K562 (cell line): ENCODE measurements at regions not wholly inside any gene's neighbourhood (a gene's known extent, or its start where the extent isn't known, plus 50 kb on each side); places are given as distances from the start of the nearest gene placed in this dataset.

Experiments used
- ATAC-seq: fragments of 200-7000 bp; cut with Tn5 transposase; 3 replicates; pipeline ENCODE4 v1.9.1; 2020; ENCODE audit warnings: moderate library complexity
- BruUV-seq: library from RNA; stranded (reverse); fragments of 400-500 nt; replicated peaks from 2 replicates; lab custom pipeline; 2021; lab: Mats Ljungman, UMichigan
- CTCF ChIA-PET: fragments of 300-600 bp; formaldehyde crosslinking; extraction: SDS; loops from one replicate; lab custom pipeline; 2021; ENCODE audit warnings: low intra/inter-chr PET ratio; lab: Yijun Ruan, JAX
- POLR2A ChIA-PET: fragments of 300-600, 350-650 bp; sonication (Branson Sonifier 250); formaldehyde crosslinking; extraction: SDS; loops from one replicate; lab custom pipeline; 2021; ENCODE audit warnings: antibody characterized with exemption, inconsistent platforms; lab: Yijun Ruan, JAX
- DNase-seq, 4 experiments: peaks; one replicate each; pipeline versions ENCODE4 v3.0.0 to v3.0.0-alpha.2; 2011 to 2018; ENCODE audit warnings: low spot score in 3 of 4, mixed read lengths in 3 of 4; ENCODE audit errors: extremely low read depth in 1 of 4
- FAIRE-seq: peaks from 2 replicates; lab custom pipeline; 2011; peaks lifted over from hg19 to GRCh38; lab: Jason Lieb, UNC
- H2AFZ ChIP-seq: 2 replicates; pipeline ENCODE4 v1.6.0; 2011; ENCODE audit warnings: low read depth, low read length, control low read depth, inconsistent platforms
- H3K27ac ChIP-seq: fragments of 200-600 bp; 3 replicates; pipeline ENCODE4 v1.8.0; 2011; ENCODE audit warnings: low read depth, mild to moderate bottlenecking, control low read depth, inconsistent platforms, low read length, moderate library complexity, mixed read lengths; ENCODE audit errors: extremely low read depth
- H3K27me3 ChIP-seq, 2 experiments: fragments of 300-600 bp in 1 of 2; 2 replicates in 1 of 2; 3 replicates in 1 of 2; pipeline versions ENCODE4 v1.6.0 to v1.8.0; 2011; ENCODE audit warnings: inconsistent platforms in 2 of 2, low read length in 2 of 2, mild to moderate bottlenecking in 1 of 2, mixed read lengths in 1 of 2, moderate library complexity in 1 of 2; ENCODE audit not compliant: control insufficient read depth in 2 of 2, insufficient read depth in 2 of 2
- H3K36me3 ChIP-seq: fragments of 300-600 bp; 3 replicates; pipeline ENCODE4 v1.8.0; 2011; ENCODE audit warnings: mild to moderate bottlenecking, low read length, inconsistent platforms; ENCODE audit not compliant: control insufficient read depth, insufficient read depth
- H3K4me1 ChIP-seq, 2 experiments: fragments of 200-600 bp in 1 of 2; replicated peaks in 1 of 2; 2 replicates in 1 of 2; 3 replicates in 1 of 2; pipeline versions ENCODE4 v1.5.1 to v1.8.0; 2011; ENCODE audit warnings: inconsistent platforms in 2 of 2, low read length in 2 of 2, mild to moderate bottlenecking in 1 of 2, mixed read lengths in 1 of 2, moderate library complexity in 1 of 2; ENCODE audit not compliant: control insufficient read depth in 2 of 2, insufficient read depth in 2 of 2
- H3K4me2 ChIP-seq: 2 replicates; pipeline ENCODE4 v1.6.1; 2011; ENCODE audit warnings: low read length, control low read depth, inconsistent platforms, mixed read lengths; ENCODE audit not compliant: insufficient read depth
- H3K4me3 ChIP-seq: fragments of 200-600 bp; sonication (generic), shearing (Covaris generic); 2 replicates; pipeline ENCODE4 v1.5.1; 2016; ENCODE audit warnings: control low read depth, inconsistent platforms
- H3K79me2 ChIP-seq: fragments of 200-600 bp; 3 replicates; pipeline ENCODE4 v1.8.0; 2011; ENCODE audit warnings: low read length, inconsistent platforms; ENCODE audit not compliant: control insufficient read depth, insufficient read depth
- H3K9ac ChIP-seq, 2 experiments: 2 replicates each; pipeline versions ENCODE4 v1.6.0 to v1.6.1; 2011; ENCODE audit warnings: low read depth in 2 of 2, low read length in 2 of 2, control low read depth in 1 of 2, inconsistent platforms in 1 of 2, mild to moderate bottlenecking in 1 of 2, mixed read lengths in 1 of 2; ENCODE audit not compliant: insufficient read depth in 1 of 2
- H3K9me1 ChIP-seq: one replicate; pipeline ENCODE4 v1.6.0; 2011; ENCODE audit warnings: inconsistent platforms, mild to moderate bottlenecking, low read length, moderate library complexity; ENCODE audit not compliant: control insufficient read depth, insufficient read depth
- H3K9me3 ChIP-seq: replicated peaks from 2 replicates; pipeline ENCODE4 v1.5.1; 2011; ENCODE audit warnings: low read depth, low read length, inconsistent platforms; ENCODE audit not compliant: control insufficient read depth, insufficient read depth
- H4K20me1 ChIP-seq: replicated peaks from 2 replicates; pipeline ENCODE4 v1.6.1; 2011; ENCODE audit warnings: low read length, inconsistent platforms, mixed read lengths; ENCODE audit not compliant: control insufficient read depth, insufficient read depth
- ADNP ChIP-seq: fragments of 200-800 bp; sonication (Bioruptor generic); IDR thresholded peaks from 2 replicates; pipeline ENCODE4 v1.6.1; 2016; ENCODE audit warnings: missing genetic modification characterization, missing compliant biosample characterization
- IFI16 ChIP-seq: fragments of 250-450 bp; sonication (Bioruptor Pico); IDR thresholded peaks from 2 replicates; pipeline ENCODE4 v2.1.2; 2022; ENCODE audit warnings: mild to moderate bottlenecking, inconsistent platforms
- LARP7 ChIP-seq: fragments of 450-650 bp; IDR thresholded peaks from 2 replicates; pipeline ENCODE4 v1.6.1; 2016
- SAFB2 ChIP-seq: fragments of 200-400 bp; formaldehyde crosslinking; IDR thresholded peaks from 2 replicates; pipeline ENCODE4 v1.6.1; 2018; ENCODE audit warnings: borderline replicate concordance, low read length, low read depth, moderate library complexity; ENCODE audit not compliant: severe bottlenecking
- U2AF2 ChIP-seq: fragments of 200-400 bp; formaldehyde crosslinking; optimal IDR thresholded peaks from 2 replicates; pipeline ENCODE3; 2017; ENCODE audit warnings: low read depth, mild to moderate bottlenecking, low read length
- ZBTB8A ChIP-seq: fragments of 450-650 bp; IDR thresholded peaks from 2 replicates; pipeline ENCODE4 v1.6.1; 2018; ENCODE audit warnings: mild to moderate bottlenecking, moderate library complexity; ENCODE audit not compliant: partially characterized antibody
- ZFP1 ChIP-seq: fragments of 450-650 bp; formaldehyde crosslinking; IDR thresholded peaks from 2 replicates; pipeline ENCODE4 v1.4.0; 2020; ENCODE audit warnings: mild to moderate bottlenecking, mixed read lengths
- ZFX ChIP-seq: sonication (generic); formaldehyde crosslinking; IDR thresholded peaks from 2 replicates; pipeline ENCODE4 v1.8.0; 2022; ENCODE audit warnings: mild to moderate bottlenecking, missing genetic modification reagents, moderate library complexity
- ZNF165 ChIP-seq: fragments of 250-450 bp; sonication (Bioruptor Pico); IDR thresholded peaks from 2 replicates; pipeline ENCODE4 v1.4.0; 2020; ENCODE audit warnings: borderline replicate concordance
- ZNF444 ChIP-seq: fragments of 250-450 bp; sonication (Bioruptor Pico); IDR thresholded peaks from 2 replicates; pipeline ENCODE4 v1.4.0; 2020; ENCODE audit warnings: mild to moderate bottlenecking, moderate library complexity
- ZNF780A ChIP-seq: fragments of 250-450 bp; sonication (Bioruptor Pico); IDR thresholded peaks from 2 replicates; pipeline ENCODE4 v1.5.0; 2021; ENCODE audit warnings: mild to moderate bottlenecking
- WGBS: fragments of 100-300 bp; shearing (Covaris generic); methylation state at CpG from one replicate; pipeline ENCODE4 v1.1.6; 2016; ENCODE audit warnings: low coverage, mixed read lengths; ENCODE audit not compliant: insufficient coverage; ENCODE audit errors: missing lambda C conversion rate; 5-methylcytosine and 5-hydroxymethylcytosine counted together
- in situ Hi-C: fragments of 300-500 bp; cut with MboI; formaldehyde crosslinking; loops from 4 replicates; pipeline ENCODE4 v1.15.0; 2018; ENCODE audit warnings: inconsistent platforms, mixed read lengths
- intact Hi-C: fragments of 100-400 bp; cut with micrococcal nuclease; formaldehyde crosslinking; loops from 2 replicates; pipeline ENCODE4 v1.14.2; 2022
- TF ChIP-seq, protein P1 (sequence below): IDR thresholded peaks from 2 replicates; pipeline ENCODE4 v1.6.1; 2011; ENCODE audit warnings: borderline replicate concordance, low read depth, mild to moderate bottlenecking, moderate library complexity, low read length; ENCODE audit not compliant: insufficient read depth, poor library complexity, severe bottlenecking
- TF ChIP-seq, protein P2 (sequence below): IDR thresholded peaks from 3 replicates; pipeline ENCODE4 v1.6.1; 2011; ENCODE audit warnings: borderline replicate concordance, mild to moderate bottlenecking; ENCODE audit not compliant: insufficient read length, insufficient read depth
- TF ChIP-seq, protein P3 (sequence below): IDR thresholded peaks from 2 replicates; pipeline ENCODE4 v1.6.1; 2014; ENCODE audit warnings: antibody characterized with exemption
- TF ChIP-seq, protein P4 (sequence below): fragments of 450-650 bp; conservative IDR thresholded peaks from 2 replicates; pipeline ENCODE4 v1.6.1; 2016; ENCODE audit warnings: missing genetic modification characterization, low read depth, mild to moderate bottlenecking, missing compliant biosample characterization, moderate library complexity

DNA sequence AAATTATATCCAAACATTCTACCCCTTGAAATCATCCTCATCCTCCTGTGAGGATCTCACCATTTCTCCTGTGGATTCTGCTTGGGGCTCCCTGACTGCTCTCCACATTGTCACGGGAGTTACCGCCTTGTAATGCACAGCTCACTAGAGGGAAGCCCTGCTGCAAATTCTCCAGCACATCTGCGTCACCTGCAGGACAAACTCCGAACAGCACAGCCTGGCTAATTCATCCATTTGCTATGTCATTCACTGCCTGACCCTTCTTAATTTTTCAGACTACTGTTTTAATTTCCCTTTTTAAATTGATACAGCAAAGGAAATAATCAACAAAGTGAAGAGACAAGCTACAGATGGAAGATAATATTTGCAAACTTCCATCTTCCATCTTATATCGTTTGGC, 627.4 kb downstream of the FBXO15 start:
- TF ChIP-seq IFI16 (CRISPR knock-in tag) (no peak), ZFX (CRISPR knock-in tag) (no peak), ZNF165 (no peak), ZNF444 (CRISPR knock-in tag) (no peak), ZBTB8A (no peak), U2AF2 (no peak), ZNF780A (CRISPR knock-in tag) (no peak), ADNP (tag) (no peak), SAFB2 (no peak), LARP7 (no peak), ZFP1 (CRISPR knock-in tag) (no peak)
- TF ChIP-seq, protein P1, sequence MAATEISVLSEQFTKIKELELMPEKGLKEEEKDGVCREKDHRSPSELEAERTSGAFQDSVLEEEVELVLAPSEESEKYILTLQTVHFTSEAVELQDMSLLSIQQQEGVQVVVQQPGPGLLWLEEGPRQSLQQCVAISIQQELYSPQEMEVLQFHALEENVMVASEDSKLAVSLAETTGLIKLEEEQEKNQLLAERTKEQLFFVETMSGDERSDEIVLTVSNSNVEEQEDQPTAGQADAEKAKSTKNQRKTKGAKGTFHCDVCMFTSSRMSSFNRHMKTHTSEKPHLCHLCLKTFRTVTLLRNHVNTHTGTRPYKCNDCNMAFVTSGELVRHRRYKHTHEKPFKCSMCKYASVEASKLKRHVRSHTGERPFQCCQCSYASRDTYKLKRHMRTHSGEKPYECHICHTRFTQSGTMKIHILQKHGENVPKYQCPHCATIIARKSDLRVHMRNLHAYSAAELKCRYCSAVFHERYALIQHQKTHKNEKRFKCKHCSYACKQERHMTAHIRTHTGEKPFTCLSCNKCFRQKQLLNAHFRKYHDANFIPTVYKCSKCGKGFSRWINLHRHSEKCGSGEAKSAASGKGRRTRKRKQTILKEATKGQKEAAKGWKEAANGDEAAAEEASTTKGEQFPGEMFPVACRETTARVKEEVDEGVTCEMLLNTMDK = no peak
- TF ChIP-seq, protein P2, sequence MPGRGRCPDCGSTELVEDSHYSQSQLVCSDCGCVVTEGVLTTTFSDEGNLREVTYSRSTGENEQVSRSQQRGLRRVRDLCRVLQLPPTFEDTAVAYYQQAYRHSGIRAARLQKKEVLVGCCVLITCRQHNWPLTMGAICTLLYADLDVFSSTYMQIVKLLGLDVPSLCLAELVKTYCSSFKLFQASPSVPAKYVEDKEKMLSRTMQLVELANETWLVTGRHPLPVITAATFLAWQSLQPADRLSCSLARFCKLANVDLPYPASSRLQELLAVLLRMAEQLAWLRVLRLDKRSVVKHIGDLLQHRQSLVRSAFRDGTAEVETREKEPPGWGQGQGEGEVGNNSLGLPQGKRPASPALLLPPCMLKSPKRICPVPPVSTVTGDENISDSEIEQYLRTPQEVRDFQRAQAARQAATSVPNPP = no peak
- TF ChIP-seq, protein P3, sequence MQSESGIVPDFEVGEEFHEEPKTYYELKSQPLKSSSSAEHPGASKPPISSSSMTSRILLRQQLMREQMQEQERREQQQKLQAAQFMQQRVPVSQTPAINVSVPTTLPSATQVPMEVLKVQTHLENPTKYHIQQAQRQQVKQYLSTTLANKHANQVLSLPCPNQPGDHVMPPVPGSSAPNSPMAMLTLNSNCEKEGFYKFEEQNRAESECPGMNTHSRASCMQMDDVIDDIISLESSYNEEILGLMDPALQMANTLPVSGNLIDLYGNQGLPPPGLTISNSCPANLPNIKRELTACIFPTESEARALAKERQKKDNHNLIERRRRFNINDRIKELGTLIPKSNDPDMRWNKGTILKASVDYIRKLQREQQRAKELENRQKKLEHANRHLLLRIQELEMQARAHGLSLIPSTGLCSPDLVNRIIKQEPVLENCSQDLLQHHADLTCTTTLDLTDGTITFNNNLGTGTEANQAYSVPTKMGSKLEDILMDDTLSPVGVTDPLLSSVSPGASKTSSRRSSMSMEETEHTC = no peak
- TF ChIP-seq, protein P4, sequence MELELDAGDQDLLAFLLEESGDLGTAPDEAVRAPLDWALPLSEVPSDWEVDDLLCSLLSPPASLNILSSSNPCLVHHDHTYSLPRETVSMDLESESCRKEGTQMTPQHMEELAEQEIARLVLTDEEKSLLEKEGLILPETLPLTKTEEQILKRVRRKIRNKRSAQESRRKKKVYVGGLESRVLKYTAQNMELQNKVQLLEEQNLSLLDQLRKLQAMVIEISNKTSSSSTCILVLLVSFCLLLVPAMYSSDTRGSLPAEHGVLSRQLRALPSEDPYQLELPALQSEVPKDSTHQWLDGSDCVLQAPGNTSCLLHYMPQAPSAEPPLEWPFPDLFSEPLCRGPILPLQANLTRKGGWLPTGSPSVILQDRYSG (tag) = no peak
- H3K27me3 ChIP-seq = no peaks in the 10 kb centered on the region
- no peaks in the 10 kb centered on the region for H3K79me2 ChIP-seq
- no peak overlapping the region for H3K4me2 ChIP-seq
- POLR2A ChIA-PET = no interaction called here
- FAIRE-seq (no peak), DNase-seq (no peak), ATAC-seq (no peak)
- H3K9me1 ChIP-seq = no peaks in the 10 kb centered on the region
- no peaks in the 10 kb centered on the region for H3K9me3 ChIP-seq
- no peaks in the 10 kb centered on the region for H3K36me3 ChIP-seq
- in situ Hi-C loops (no loop called here), intact Hi-C loops (no loop called here)
- CTCF ChIA-PET = no interaction called here
- H3K4me1 ChIP-seq = no peaks in the 10 kb centered on the region
- H4K20me1 ChIP-seq = no peaks in the 10 kb centered on the region
- H2AFZ ChIP-seq = no peak overlapping the region
- H3K9ac ChIP-seq = no peak overlapping the region
- BruUV-seq = no TSS peak
- no peak overlapping the region for H3K4me3 ChIP-seq
- WGBS = 0% methylated on average over 5 of the region's 5 CpGs
- no peak overlapping the region for H3K27ac ChIP-seq
